CD4-positive, alpha-beta memory T cell (primary cell): ENCODE measurements at regions not wholly inside any gene's neighbourhood (a gene's known extent, or its start where the extent isn't known, plus 50 kb on each side); places are given as distances from the start of the nearest gene placed in this dataset.

Experiments
- CTCF ChIA-PET: fragments of 350-600 bp; sonication (Branson Sonifier 250); formaldehyde crosslinking; loops from one replicate; lab custom pipeline; 2021; ENCODE audit warnings: inconsistent platforms; ENCODE audit not compliant: partially characterized antibody; lab: Charles Lee
- POLR2A ChIA-PET: fragments of 350-600 bp; sonication (Branson Sonifier 250); formaldehyde crosslinking; loops from one replicate; lab custom pipeline; 2021; ENCODE audit not compliant: partially characterized antibody; lab: Charles Lee
- DNase-seq, 5 donors: peaks; one replicate each; pipeline versions ENCODE4 v3.0.0 to v3.0.0-alpha.2; 2020 to 2022; ENCODE audit warnings: mixed read lengths in 1 of 5
- H3K27ac ChIP-seq: one replicate; pipeline ENCODE4 v1.7.0; 2013; ENCODE audit warnings: low read depth, low read length
- H3K27me3 ChIP-seq: 2 replicates; pipeline ENCODE4 v1.7.0; 2013; ENCODE audit warnings: mild to moderate bottlenecking, low read length, moderate library complexity; ENCODE audit not compliant: insufficient read depth
- H3K36me3 ChIP-seq: 2 replicates; pipeline ENCODE4 v1.7.0; 2013; ENCODE audit warnings: mild to moderate bottlenecking, low read length, moderate library complexity; ENCODE audit not compliant: insufficient read depth
- H3K4me1 ChIP-seq: 2 replicates; pipeline ENCODE4 v1.7.0; 2013; ENCODE audit warnings: mild to moderate bottlenecking, low read length, moderate library complexity; ENCODE audit not compliant: insufficient read depth
- H3K4me3 ChIP-seq, 2 donors: one replicate each; pipeline ENCODE4 v1.7.0; 2013; ENCODE audit warnings: low read length in 2 of 2, mild to moderate bottlenecking in 1 of 2
- H3K9me3 ChIP-seq, 2 donors: one replicate each; pipeline ENCODE4 v1.7.0; 2013; ENCODE audit warnings: low read length in 2 of 2, control low read depth in 1 of 2; ENCODE audit not compliant: control insufficient read depth in 1 of 2
- H3K27ac Mint-ChIP-seq, 7 donors: one replicate each; pipeline ENCODE4 v1.8.0; 2020 to 2021; ENCODE audit warnings: mixed read lengths in 7 of 7, mild to moderate bottlenecking in 6 of 7, inconsistent platforms in 3 of 7, moderate library complexity in 3 of 7
- H3K27me3 Mint-ChIP-seq, 2 donors: one replicate each; pipeline ENCODE4 v1.8.0; 2020 to 2021; ENCODE audit warnings: mixed read lengths in 2 of 2
- H3K36me3 Mint-ChIP-seq, 2 donors: one replicate each; pipeline ENCODE4 v1.8.0; 2020 to 2021; ENCODE audit warnings: mixed read lengths in 2 of 2, inconsistent platforms in 1 of 2, mild to moderate bottlenecking in 1 of 2
- H3K4me1 Mint-ChIP-seq, 4 donors: one replicate each; pipeline ENCODE4 v1.8.0; 2020 to 2021; ENCODE audit warnings: mixed read lengths in 4 of 4, mild to moderate bottlenecking in 1 of 4
- H3K4me3 Mint-ChIP-seq, 8 donors: one replicate each; pipeline ENCODE4 v1.8.0; 2020 to 2021; ENCODE audit warnings: mixed read lengths in 8 of 8, mild to moderate bottlenecking in 7 of 8, moderate library complexity in 6 of 8, inconsistent platforms in 3 of 8
- H3K9me3 Mint-ChIP-seq, 8 donors: one replicate each; pipeline ENCODE4 v1.8.0; 2020 to 2021; ENCODE audit warnings: mixed read lengths in 8 of 8, mild to moderate bottlenecking in 5 of 8, inconsistent platforms in 3 of 8, moderate library complexity in 1 of 8
- intact Hi-C: fragments of 100-400 bp; cut with micrococcal nuclease; formaldehyde crosslinking; loops from one replicate; pipeline ENCODE4 v1.15.1; 2023

DNA sequence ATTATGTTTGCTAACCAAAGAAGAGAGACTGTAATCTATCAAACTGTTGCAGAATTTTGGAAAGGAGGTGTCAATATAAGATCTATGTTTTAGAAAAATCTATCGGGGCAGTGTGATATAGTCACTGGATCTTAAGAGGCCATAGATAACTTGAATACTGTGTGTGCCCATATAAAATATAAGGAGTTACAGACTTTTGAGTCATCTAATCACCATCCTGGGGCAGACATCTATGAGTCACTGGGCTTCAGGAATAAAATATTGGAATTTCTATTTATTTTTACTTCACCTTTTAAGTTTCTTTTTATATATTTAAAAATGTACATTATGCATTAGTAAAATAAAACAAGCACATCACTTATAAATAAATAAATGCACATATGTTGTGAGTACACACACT is 509.3 kb upstream of the MAN1A1 start:
- Mint-ChIP-seq H3K27ac (no peak overlapping the region), H3K9me3 (peaks cover 0 to 3% (median 0%) of the 10 kb centered on the region in 8 donors), H3K4me1 (peaks cover 11 to 15% (median 13%) of the 10 kb centered on the region in 4 donors), H3K36me3 (no peaks in the 10 kb centered on the region), H3K27me3 (peaks cover 0 to 4% of the 10 kb centered on the region in 2 donors), H3K4me3 (no peak overlapping the region)
- DNase-seq, result no peak
- peaks cover 8% of the 10 kb centered on the region for H3K4me1 ChIP-seq
- intact Hi-C loops, result no loop called here
- no peak overlapping the region for H3K4me3 ChIP-seq
- POLR2A ChIA-PET, result no interaction called here
- H3K27ac ChIP-seq, result no peak overlapping the region
- H3K9me3 ChIP-seq, result no peaks in the 10 kb centered on the region
- CTCF ChIA-PET, result no interaction called here
- H3K36me3 ChIP-seq, result no peaks in the 10 kb centered on the region
- no peaks in the 10 kb centered on the region for H3K27me3 ChIP-seq

DNA sequence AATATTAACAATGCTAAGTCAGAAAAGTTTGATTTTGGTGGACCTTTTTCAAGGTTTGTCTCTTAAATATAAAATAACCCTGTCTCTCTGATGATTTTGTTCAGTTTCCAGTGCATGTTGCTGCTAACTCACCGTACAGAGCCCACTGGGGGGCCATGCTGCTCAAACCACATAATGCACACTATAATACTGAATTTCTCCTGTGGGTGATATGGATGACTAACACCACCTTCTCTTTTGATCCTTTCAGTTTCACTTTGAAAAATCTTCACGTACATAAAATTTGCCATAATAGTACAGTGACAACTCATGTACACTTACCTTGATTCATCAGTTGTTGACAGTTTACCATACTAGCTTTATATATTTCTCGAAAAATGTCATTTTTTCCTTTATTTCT is 506.6 kb upstream of the MAN1A1 start:
- peak overlapping the region in 4 of 7 donors; percentile 69 to 81 (median 76) for H3K27ac Mint-ChIP-seq
- H3K4me3 ChIP-seq, result peak overlapping the region in 1 of 2 donors; percentile 30
- ChIA-PET CTCF (no interaction called here), POLR2A (interaction anchor here (0.7 kb wide), 1 partner anchor 542 kb away, joined by 3 read pairs; no protein-coding TSS in a partner anchor)
- no peaks in the 10 kb centered on the region for H3K9me3 Mint-ChIP-seq
- H3K36me3 Mint-ChIP-seq, result no peaks in the 10 kb centered on the region
- H3K36me3 ChIP-seq, result no peaks in the 10 kb centered on the region
- H3K27ac ChIP-seq, result no peak overlapping the region
- peak in 4 of 5 donors; percentile 3 to 10 (median 6) for DNase-seq
- no peaks in the 10 kb centered on the region for H3K27me3 ChIP-seq
- no peaks in the 10 kb centered on the region for H3K9me3 ChIP-seq
- H3K4me3 Mint-ChIP-seq, result peak overlapping the region; percentile 76 to 85 (median 82)
- H3K4me1 ChIP-seq, result peaks cover 8% of the 10 kb centered on the region
- H3K4me1 Mint-ChIP-seq, result peaks cover 11 to 15% (median 13%) of the 10 kb centered on the region in 4 donors
- intact Hi-C loops, result no loop called here
- H3K27me3 Mint-ChIP-seq, result no peaks in the 10 kb centered on the region

DNA sequence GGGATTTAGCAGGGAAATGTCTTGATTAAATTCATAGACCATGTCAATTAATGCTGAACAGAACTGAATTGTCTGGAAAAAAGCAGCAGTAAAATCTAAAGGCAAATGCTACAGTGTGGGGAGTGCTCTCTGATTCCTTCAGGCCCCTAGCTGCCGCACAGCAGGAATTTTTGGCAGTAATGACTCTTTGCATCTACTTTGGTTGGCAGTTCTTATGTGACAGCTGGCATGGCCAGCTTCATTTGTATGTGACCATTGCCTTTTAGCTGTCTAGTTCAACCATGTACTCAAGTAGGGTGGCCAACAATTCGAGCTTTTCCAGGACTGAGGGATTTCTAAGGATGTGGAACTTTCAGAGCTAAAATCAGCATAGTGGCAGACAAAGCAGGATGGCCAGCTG is 499.1 kb upstream of the MAN1A1 start:
- no peak overlapping the region for H3K27ac Mint-ChIP-seq
- Histone ChIP-seq H3K27me3 (no peaks in the 10 kb centered on the region), H3K4me1 (no peaks in the 10 kb centered on the region), H3K9me3 (no peaks in the 10 kb centered on the region), H3K36me3 (no peaks in the 10 kb centered on the region), H3K27ac (no peak overlapping the region), H3K4me3 (no peak overlapping the region)
- no peak for DNase-seq
- intact Hi-C loops, result no loop called here
- no peaks in the 10 kb centered on the region for H3K4me1 Mint-ChIP-seq
- ChIA-PET CTCF (no interaction called here), POLR2A (no interaction called here)
- H3K9me3 Mint-ChIP-seq, result no peaks in the 10 kb centered on the region
- no peaks in the 10 kb centered on the region for H3K27me3 Mint-ChIP-seq
- no peaks in the 10 kb centered on the region for H3K36me3 Mint-ChIP-seq
- no peak overlapping the region for H3K4me3 Mint-ChIP-seq

DNA sequence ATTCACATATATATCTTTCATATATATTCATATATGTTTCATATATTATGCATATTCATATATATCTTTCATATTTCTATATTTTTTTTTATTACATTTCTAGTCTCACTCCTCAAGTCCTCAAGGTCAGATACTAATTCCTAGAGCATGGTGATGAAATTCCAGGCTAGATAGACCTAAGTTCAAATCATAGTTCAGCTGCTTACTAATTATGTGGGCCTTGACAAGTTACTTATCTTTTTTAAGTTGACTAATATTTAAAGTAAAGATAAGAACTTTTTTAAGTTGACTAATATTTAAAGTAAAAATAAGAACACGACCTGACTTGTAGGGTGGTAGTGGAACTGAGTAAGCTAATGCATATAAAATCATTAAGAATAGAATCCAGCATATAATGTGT is 495.6 kb upstream of the MAN1A1 start:
- Histone ChIP-seq H3K27ac (no peak overlapping the region), H3K9me3 (no peaks in the 10 kb centered on the region), H3K36me3 (no peaks in the 10 kb centered on the region), H3K4me3 (no peak overlapping the region), H3K4me1 (no peaks in the 10 kb centered on the region), H3K27me3 (no peaks in the 10 kb centered on the region)
- Mint-ChIP-seq H3K4me1 (no peaks in the 10 kb centered on the region), H3K9me3 (peaks cover 0 to 21% (median 9%) of the 10 kb centered on the region in 8 donors), H3K4me3 (no peak overlapping the region), H3K27ac (no peak overlapping the region), H3K36me3 (no peaks in the 10 kb centered on the region), H3K27me3 (no peaks in the 10 kb centered on the region)
- no peak for DNase-seq
- CTCF ChIA-PET, result no interaction called here
- intact Hi-C loops, result no loop called here
- POLR2A ChIA-PET, result no interaction called here

DNA sequence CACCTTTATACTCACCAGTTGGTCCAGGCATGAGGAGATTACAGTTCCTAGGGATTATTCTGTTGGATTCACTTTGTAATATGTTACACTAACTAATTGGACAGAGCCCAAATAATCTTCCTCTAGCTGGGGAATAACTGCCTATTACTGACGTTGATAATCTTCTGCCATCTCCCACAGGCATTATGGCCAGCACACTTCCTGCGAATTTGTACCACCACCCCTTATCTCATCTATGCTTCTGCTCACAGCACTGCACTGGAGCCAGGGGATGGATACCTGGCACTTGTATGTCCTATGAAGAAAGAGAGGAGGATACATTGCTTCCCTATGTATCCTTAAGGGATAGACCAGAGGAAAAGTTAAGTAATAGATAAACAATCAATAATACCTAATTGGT is 494.8 kb upstream of the MAN1A1 start:
- Histone ChIP-seq H3K4me1 (no peaks in the 10 kb centered on the region), H3K36me3 (no peaks in the 10 kb centered on the region), H3K27me3 (no peaks in the 10 kb centered on the region), H3K27ac (no peak overlapping the region), H3K9me3 (no peaks in the 10 kb centered on the region), H3K4me3 (no peak overlapping the region)
- intact Hi-C loops, result no loop called here
- Mint-ChIP-seq H3K9me3 (peaks cover 0 to 21% (median 9%) of the 10 kb centered on the region in 8 donors), H3K27ac (no peak overlapping the region), H3K4me3 (no peak overlapping the region), H3K27me3 (no peaks in the 10 kb centered on the region), H3K4me1 (no peaks in the 10 kb centered on the region), H3K36me3 (no peaks in the 10 kb centered on the region)
- ChIA-PET POLR2A (no interaction called here), CTCF (no interaction called here)
- DNase-seq, result no peak

DNA sequence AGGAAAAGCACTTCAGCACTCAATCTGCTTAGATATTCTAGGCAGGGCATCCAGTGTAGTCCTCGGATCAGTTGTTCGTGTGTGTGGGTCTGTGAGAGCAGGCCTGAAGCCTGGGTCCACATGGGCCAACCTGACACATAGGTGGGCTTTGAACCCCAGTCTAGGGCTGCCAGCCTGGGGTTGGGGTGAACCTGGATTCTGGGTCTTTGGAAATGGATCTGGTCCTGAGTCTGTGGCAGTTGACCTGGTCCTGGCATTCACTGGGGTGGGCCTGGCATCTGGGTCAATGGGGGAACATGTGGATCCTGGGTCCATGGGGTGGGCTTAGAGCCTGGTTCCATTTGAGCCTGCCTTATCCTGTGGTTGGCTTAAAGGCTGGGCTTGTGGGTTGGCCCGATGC is 492.6 kb upstream of the MAN1A1 start:
- Mint-ChIP-seq H3K4me1 (no peaks in the 10 kb centered on the region), H3K27ac (no peak overlapping the region), H3K27me3 (no peaks in the 10 kb centered on the region), H3K36me3 (no peaks in the 10 kb centered on the region), H3K4me3 (no peak overlapping the region), H3K9me3 (peaks cover 0 to 21% (median 9%) of the 10 kb centered on the region in 8 donors)
- intact Hi-C loops, result no loop called here
- H3K9me3 ChIP-seq, result no peaks in the 10 kb centered on the region
- H3K4me1 ChIP-seq, result no peaks in the 10 kb centered on the region
- H3K36me3 ChIP-seq, result no peaks in the 10 kb centered on the region
- no peak overlapping the region for H3K4me3 ChIP-seq
- H3K27me3 ChIP-seq, result no peaks in the 10 kb centered on the region
- ChIA-PET CTCF (no interaction called here), POLR2A (no interaction called here)
- DNase-seq, result no peak
- H3K27ac ChIP-seq, result no peak overlapping the region

DNA sequence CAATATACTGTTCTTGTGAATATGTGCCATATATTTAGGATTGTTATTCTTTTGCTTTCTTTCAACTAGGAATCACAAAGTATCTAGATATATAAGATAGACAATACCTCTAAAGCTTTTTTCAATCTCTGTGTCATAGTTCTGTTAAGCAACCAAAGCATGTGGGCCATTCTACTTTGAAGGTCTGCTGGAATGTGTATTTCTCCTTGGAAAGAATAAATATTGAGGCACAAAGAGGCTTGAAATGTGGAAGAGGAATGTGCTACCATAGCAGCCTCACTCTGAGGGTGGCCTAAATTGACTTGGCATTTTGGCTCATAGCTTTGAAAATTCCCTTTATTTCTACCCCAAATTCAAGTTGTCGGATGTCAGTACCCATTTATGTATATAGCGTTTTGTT is 488.5 kb upstream of the MAN1A1 start:
- H3K36me3 Mint-ChIP-seq, result no peaks in the 10 kb centered on the region
- peaks cover 0 to 21% (median 9%) of the 10 kb centered on the region in 8 donors for H3K9me3 Mint-ChIP-seq
- no peaks in the 10 kb centered on the region for H3K27me3 Mint-ChIP-seq
- H3K27ac Mint-ChIP-seq, result no peak overlapping the region
- no peak for DNase-seq
- Histone ChIP-seq H3K36me3 (no peaks in the 10 kb centered on the region), H3K4me3 (no peak overlapping the region), H3K4me1 (no peaks in the 10 kb centered on the region), H3K27ac (no peak overlapping the region), H3K27me3 (no peaks in the 10 kb centered on the region), H3K9me3 (no peaks in the 10 kb centered on the region)
- ChIA-PET CTCF (no interaction called here), POLR2A (no interaction called here)
- no peak overlapping the region for H3K4me3 Mint-ChIP-seq
- no peaks in the 10 kb centered on the region for H3K4me1 Mint-ChIP-seq
- intact Hi-C loops, result no loop called here

DNA sequence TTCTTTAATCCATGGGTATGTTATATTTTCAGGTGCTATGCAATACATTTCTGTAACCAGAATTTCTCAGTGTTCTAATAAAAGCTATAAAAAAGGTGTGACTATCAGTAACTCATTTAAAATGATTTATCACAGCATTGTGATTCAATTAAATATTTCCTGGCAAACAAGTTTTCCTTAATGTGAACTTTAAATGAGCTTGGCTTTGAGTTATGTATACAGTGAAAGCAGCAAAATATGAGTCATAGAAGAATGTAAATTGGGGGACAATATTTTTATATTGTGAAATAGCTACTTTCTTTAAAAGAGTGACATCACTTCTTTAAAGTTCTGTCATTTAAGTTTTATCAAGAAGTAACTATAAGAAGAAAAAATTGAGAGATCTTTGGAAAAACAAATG is 484.9 kb upstream of the MAN1A1 start:
- no peak overlapping the region for H3K4me3 Mint-ChIP-seq
- H3K27me3 ChIP-seq, result no peaks in the 10 kb centered on the region
- DNase-seq, result no peak
- POLR2A ChIA-PET, result no interaction called here
- no peak overlapping the region for H3K27ac ChIP-seq
- no peaks in the 10 kb centered on the region for H3K4me1 Mint-ChIP-seq
- H3K9me3 Mint-ChIP-seq, result peaks cover 0 to 3% (median 0%) of the 10 kb centered on the region in 8 donors
- no peaks in the 10 kb centered on the region for H3K36me3 ChIP-seq
- CTCF ChIA-PET, result no interaction called here
- H3K4me1 ChIP-seq, result no peaks in the 10 kb centered on the region
- H3K36me3 Mint-ChIP-seq, result no peaks in the 10 kb centered on the region
- intact Hi-C loops, result no loop called here
- no peaks in the 10 kb centered on the region for H3K9me3 ChIP-seq
- no peak overlapping the region for H3K4me3 ChIP-seq
- H3K27me3 Mint-ChIP-seq, result peaks cover 2 to 4% of the 10 kb centered on the region in 2 donors
- no peak overlapping the region for H3K27ac Mint-ChIP-seq
